ENCODE measurements at regions not wholly inside any gene's neighbourhood (a gene's known extent, or its start where the extent isn't known, plus 50 kb on each side); places are given as distances from the start of the nearest gene placed in this dataset.

- Histone ChIP-seq H3K4me1 (peaks cover under 1% of the 10 kb centered on the region), H3F3A (ENCODE audit: low read depth) (no peaks in the 10 kb centered on the region), H3K27me3 (no peaks in the 10 kb centered on the region), H3K9ac (no peak overlapping the region), H3K4me3 (no peak overlapping the region), H2AFZ (replicated peaks) (no peak overlapping the region), H3K36me3 (no peaks in the 10 kb centered on the region), H4K20me1 (ENCODE audit: low read depth) (no peaks in the 10 kb centered on the region), H3K4me2 (no peak overlapping the region), H3K9me3 (ENCODE audit: low read depth) (no peaks in the 10 kb centered on the region), H3K79me2 (ENCODE audit: low read depth) (no peaks in the 10 kb centered on the region), H3K27ac (no peak overlapping the region)
- DNase-seq (ENCODE audit: low spot score) = no peak
- Mint-ChIP-seq H3K9me3 (no peaks in the 10 kb centered on the region), H3K4me1 (peaks cover 1% of the 10 kb centered on the region), H3K27ac (no peak overlapping the region), H3K27me3 (ENCODE audit: insufficient read depth, low read depth) (no peaks in the 10 kb centered on the region), H3K4me3 (no peak overlapping the region), H3K36me3 (no peaks in the 10 kb centered on the region)
- TF ChIP-seq EZH2 (IDR thresholded peaks at IDR 0.05) = no peak
- TF ChIP-seq EZH2phosphoT487 (IDR thresholded peaks at IDR 0.05) = no peak
- TF ChIP-seq CTCF (IDR thresholded peaks at IDR 0.05) = no peak
Observed at GRCh38 chr2:173672573-173673340, 292.4 kb downstream of the SP3 start.

GRCh38 chr2:173673640-173674039, 291.5 kb downstream of the SP3 start:
- H3K4me2 ChIP-seq = no peak overlapping the region
- no peaks in the 10 kb centered on the region for H3K4me1 ChIP-seq
- H2AFZ ChIP-seq (replicated peaks) = no peak overlapping the region
- no peak overlapping the region for H3K9ac ChIP-seq
- no peaks in the 10 kb centered on the region for H3K79me2 ChIP-seq (ENCODE audit: low read depth)
- no peak overlapping the region for H3K27ac Mint-ChIP-seq
- no peaks in the 10 kb centered on the region for H3K27me3 ChIP-seq
- no peak overlapping the region for H3K4me3 Mint-ChIP-seq
- no peak overlapping the region for H3K27ac ChIP-seq
- no peaks in the 10 kb centered on the region for H4K20me1 ChIP-seq (ENCODE audit: low read depth)
- no peak for DNase-seq (ENCODE audit: low spot score)
- no peaks in the 10 kb centered on the region for H3F3A ChIP-seq (ENCODE audit: low read depth)
- no peaks in the 10 kb centered on the region for H3K36me3 ChIP-seq
- no peak overlapping the region for H3K4me3 ChIP-seq
- H3K36me3 Mint-ChIP-seq = no peaks in the 10 kb centered on the region
- H3K27me3 Mint-ChIP-seq (ENCODE audit: insufficient read depth, low read depth) = no peaks in the 10 kb centered on the region
- H3K4me1 Mint-ChIP-seq = no peaks in the 10 kb centered on the region
- no peaks in the 10 kb centered on the region for H3K9me3 Mint-ChIP-seq
- H3K9me3 ChIP-seq (ENCODE audit: low read depth) = no peaks in the 10 kb centered on the region
- TF ChIP-seq EZH2 (IDR thresholded peaks at IDR 0.05) (no peak), CTCF (IDR thresholded peaks at IDR 0.05) (no peak), EZH2phosphoT487 (IDR thresholded peaks at IDR 0.05) (no peak)

GRCh38 chr2:173676647-173677046, 288.5 kb downstream of the SP3 start:
- no peak overlapping the region for H3K4me2 ChIP-seq
- no peak overlapping the region for H3K27ac ChIP-seq
- H3K27me3 Mint-ChIP-seq (ENCODE audit: insufficient read depth, low read depth) = no peaks in the 10 kb centered on the region
- H3K4me3 Mint-ChIP-seq = no peak overlapping the region
- H3K36me3 Mint-ChIP-seq = no peaks in the 10 kb centered on the region
- H3K27me3 ChIP-seq = no peaks in the 10 kb centered on the region
- no peaks in the 10 kb centered on the region for H3K79me2 ChIP-seq (ENCODE audit: low read depth)
- H3K4me1 ChIP-seq = no peaks in the 10 kb centered on the region
- H2AFZ ChIP-seq (replicated peaks) = no peak overlapping the region
- no peaks in the 10 kb centered on the region for H3K36me3 ChIP-seq
- H3K9me3 Mint-ChIP-seq = peaks cover 2% of the 10 kb centered on the region
- H3K4me1 Mint-ChIP-seq = no peaks in the 10 kb centered on the region
- TF ChIP-seq EZH2 (IDR thresholded peaks at IDR 0.05) = no peak
- TF ChIP-seq CTCF (IDR thresholded peaks at IDR 0.05) = no peak
- TF ChIP-seq EZH2phosphoT487 (IDR thresholded peaks at IDR 0.05) = no peak
- H3K9ac ChIP-seq = no peak overlapping the region
- H4K20me1 ChIP-seq (ENCODE audit: low read depth) = no peaks in the 10 kb centered on the region
- H3K27ac Mint-ChIP-seq = no peak overlapping the region
- no peaks in the 10 kb centered on the region for H3F3A ChIP-seq (ENCODE audit: low read depth)
- no peak overlapping the region for H3K4me3 ChIP-seq
- no peak for DNase-seq (ENCODE audit: low spot score)
- H3K9me3 ChIP-seq (ENCODE audit: low read depth) = no peaks in the 10 kb centered on the region

All from neural progenitor cell (in vitro differentiated cells).